ENCODE measurements at regions not wholly inside any gene's neighbourhood (a gene's known extent, or its start where the extent isn't known, plus 50 kb on each side); places are given as distances from the start of the nearest gene placed in this dataset.
"Not testable (repeated sequence)": the region's sequence is repeated elsewhere in the genome, so short reads cannot be mapped to it uniquely, and the experiment has no call there.

- no peak for DNase-seq
These were observed 1322.0 kb upstream of the CELF4 start for GRCh38 chr18:38887671-38888020.

GRCh38 chr18:38886861-38887670 is 1321.5 kb upstream of the CELF4 start:
- no peak for DNase-seq

- no peak for DNase-seq
These were observed 1320.6 kb upstream of the CELF4 start for GRCh38 chr18:38886235-38886634.

- no peak for DNase-seq
These were observed 1318.5 kb upstream of the CELF4 start for GRCh38 chr18:38884050-38884449.

GRCh38 chr18:38883111-38883510 is 1317.5 kb upstream of the CELF4 start:
- no peak for DNase-seq

GRCh38 chr18:38879871-38880270 is 1314.3 kb upstream of the CELF4 start:
- DNase-seq = no peak

GRCh38 chr18:38872342-38872741 is 1306.7 kb upstream of the CELF4 start:
- DNase-seq = no peak

- no peak for DNase-seq
These were observed 1303.2 kb upstream of the CELF4 start for GRCh38 chr18:38868757-38869156.

- DNase-seq = no peak
These were observed 1302.1 kb upstream of the CELF4 start for GRCh38 chr18:38867680-38868079.

GRCh38 chr18:38851526-38851925 is 1285.9 kb upstream of the CELF4 start:
- no peak for DNase-seq

GRCh38 chr18:38847326-38847725 is 1281.7 kb upstream of the CELF4 start:
- no peak for DNase-seq

- DNase-seq = no peak
These were observed 1277.7 kb upstream of the CELF4 start for GRCh38 chr18:38843291-38843690.

GRCh38 chr18:38826247-38826646 is 1260.6 kb upstream of the CELF4 start:
- no peak for DNase-seq

GRCh38 chr18:38811209-38811608 is 1245.6 kb upstream of the CELF4 start:
- DNase-seq = no peak

- no peak for DNase-seq
These were observed 1245.2 kb upstream of the CELF4 start for GRCh38 chr18:38810789-38811188.

GRCh38 chr18:38807915-38808314 is 1242.3 kb upstream of the CELF4 start:
- DNase-seq = no peak

GRCh38 chr18:38805256-38805655 is 1239.7 kb upstream of the CELF4 start:
- no peak for DNase-seq

- DNase-seq = no peak
These were observed 1236.0 kb upstream of the CELF4 start for GRCh38 chr18:38801640-38802039.

- no peak for DNase-seq
These were observed 1231.2 kb upstream of the CELF4 start for GRCh38 chr18:38796762-38797161.

- no peak for DNase-seq
These were observed 1227.1 kb upstream of the CELF4 start for GRCh38 chr18:38792731-38793130.

- DNase-seq = no peak
These were observed 1225.2 kb upstream of the CELF4 start for GRCh38 chr18:38790786-38791185.

GRCh38 chr18:38790303-38790702 is 1224.7 kb upstream of the CELF4 start:
- DNase-seq = no peak

- no peak for DNase-seq
These were observed 1223.5 kb upstream of the CELF4 start for GRCh38 chr18:38789141-38789540.

GRCh38 chr18:38786906-38787305 is 1221.3 kb upstream of the CELF4 start:
- DNase-seq = no peak

GRCh38 chr18:38771620-38772019 is 1206.0 kb upstream of the CELF4 start:
- not testable (repeated sequence) for DNase-seq
